A549 (cell line): ENCODE measurements at regions not wholly inside any gene's neighbourhood (a gene's known extent, or its start where the extent isn't known, plus 50 kb on each side); places are given as distances from the start of the nearest gene placed in this dataset.
"Not testable (repeated sequence)": the region's sequence is repeated elsewhere in the genome, so short reads cannot be mapped to it uniquely, and the experiment has no call there.

Experiments used
- ATAC-seq, 2 experiments: fragments of 200-7000 bp in 1 of 2; fragments of >200 bp in 1 of 2; cut with Nextera tagmentation in 1 of 2; cut with Tn5 transposase in 1 of 2; 3 replicates each; pipeline versions ENCODE4 v1.8.0 to v1.9.1; 2018 to 2020; ENCODE audit warnings: mild to moderate bottlenecking in 1 of 2, moderate library complexity in 1 of 2
- CTCF ChIA-PET: fragments of 300-600 bp; sonication (Branson Sonifier 250); formaldehyde crosslinking; extraction: SDS; loops from one replicate; lab custom pipeline; 2021; ENCODE audit warnings: antibody characterized with exemption, inconsistent platforms; lab: Yijun Ruan, JAX
- POLR2A ChIA-PET: fragments of 350-600 bp; formaldehyde crosslinking; extraction: SDS; loops from one replicate; lab custom pipeline; 2021; ENCODE audit warnings: antibody characterized with exemption, inconsistent platforms; lab: Yijun Ruan, JAX
- DNase-seq, 2 experiments: peaks; one replicate each; pipeline versions ENCODE4 v3.0.0 to v3.0.0-alpha.2; 2011 to 2016; ENCODE audit warnings: low read depth in 1 of 2, low spot score in 1 of 2
- FAIRE-seq: peaks from 2 replicates; lab custom pipeline; 2011; peaks lifted over from hg19 to GRCh38; lab: Jason Lieb, UNC
- H3K27ac ChIP-seq, 2 experiments: fragments of >200 bp; sonication (Bioruptor Twin); formaldehyde crosslinking; 3 replicates each; pipeline ENCODE4 v1.5.1; 2016 to 2017
- H3K4me1 ChIP-seq: fragments of >200 bp; sonication (Bioruptor Twin); formaldehyde crosslinking; 3 replicates; pipeline ENCODE4 v1.6.1; 2016
- H3K4me2 ChIP-seq: fragments of >200 bp; sonication (Bioruptor Twin); formaldehyde crosslinking; 3 replicates; pipeline ENCODE4 v1.6.1; 2016
- H3K4me3 ChIP-seq: fragments of >200 bp; sonication (Bioruptor Twin); formaldehyde crosslinking; 3 replicates; pipeline ENCODE4 v1.5.1; 2016
- H3K9me3 ChIP-seq: fragments of >200 bp; sonication (Bioruptor Twin); formaldehyde crosslinking; 3 replicates; pipeline ENCODE4 v1.6.1; 2016
- EHMT2 ChIP-seq: fragments of 200-600 bp; sonication (generic); IDR thresholded peaks from 2 replicates; pipeline ENCODE4 v1.6.1; 2016; ENCODE audit warnings: antibody characterized with exemption, low read depth, mild to moderate bottlenecking, moderate library complexity
- HMGXB4 ChIP-seq: fragments of 250-450 bp; sonication (Bioruptor Pico); IDR thresholded peaks from 2 replicates; pipeline ENCODE4 v1.5.0; 2021; ENCODE audit warnings: mild to moderate bottlenecking, moderate library complexity, borderline replicate concordance
- HOXA7 ChIP-seq: fragments of 250-450 bp; sonication (Bioruptor Pico); IDR thresholded peaks from 2 replicates; pipeline ENCODE4 v1.5.0; 2020; ENCODE audit warnings: mild to moderate bottlenecking, moderate library complexity
- KDM1A ChIP-seq: fragments of 200-600 bp; sonication (generic); IDR thresholded peaks from 2 replicates; pipeline ENCODE4 v1.6.1; 2016; ENCODE audit warnings: low read depth, mild to moderate bottlenecking
- KDM5A ChIP-seq: fragments of 200-600 bp; sonication (generic); IDR thresholded peaks from 2 replicates; pipeline ENCODE4 v1.6.1; 2016; ENCODE audit warnings: antibody characterized with exemption, mild to moderate bottlenecking
- MAZ ChIP-seq: fragments of 150-350 bp; IDR thresholded peaks from 2 replicates; pipeline ENCODE4 v1.6.1; 2014; ENCODE audit warnings: antibody characterized with exemption, low read depth, low read length, borderline replicate concordance
- MYC ChIP-seq: IDR thresholded peaks from 2 replicates; pipeline ENCODE4 v1.6.1; 2012; ENCODE audit warnings: mild to moderate bottlenecking, inconsistent platforms, low read length, improper control_type of control experiment, borderline replicate concordance
- NPAS2 ChIP-seq: fragments of 250-450 bp; sonication (Bioruptor Pico); IDR thresholded peaks from 2 replicates; pipeline ENCODE4 v1.8.0; 2022; ENCODE audit warnings: mild to moderate bottlenecking, moderate library complexity, borderline replicate concordance
- NR3C1 ChIP-seq: fragments of >200 bp; sonication (Bioruptor Twin); formaldehyde crosslinking; IDR thresholded peaks from 3 replicates; pipeline ENCODE4 v1.6.1; 2017
- PHF8 ChIP-seq: fragments of 200-600 bp; sonication (generic); IDR thresholded peaks from 2 replicates; pipeline ENCODE4 v1.6.1; 2016; ENCODE audit warnings: low read depth, mild to moderate bottlenecking, antibody characterized with exemption, moderate library complexity, borderline replicate concordance
- SMC3 ChIP-seq: fragments of >200 bp; sonication (Bioruptor Twin); formaldehyde crosslinking; IDR thresholded peaks from 3 replicates; pipeline ENCODE4 v1.6.1; 2018; ENCODE audit warnings: inconsistent platforms
- USF2 ChIP-seq: fragments of 450-650 bp; IDR thresholded peaks from 2 replicates; pipeline ENCODE4 v1.6.1; 2014; ENCODE audit warnings: antibody characterized with exemption
- ZFP36 ChIP-seq: fragments of 450-650 bp; IDR thresholded peaks from 2 replicates; pipeline ENCODE4 v1.6.1; 2014; ENCODE audit warnings: borderline replicate concordance; ENCODE audit not compliant: partially characterized antibody
- ZNF302 ChIP-seq: fragments of 250-450 bp; sonication (Bioruptor Pico); IDR thresholded peaks from 2 replicates; pipeline ENCODE4 v1.9.0; 2021; ENCODE audit warnings: inconsistent platforms, mild to moderate bottlenecking, moderate library complexity
- WGBS: methylation state at CpG from one replicate; pipeline ENCODE4 v1.1.6; 2017; ENCODE audit errors: missing lambda C conversion rate; 5-methylcytosine and 5-hydroxymethylcytosine counted together
- small RNA-seq, 6 experiments: library from RNA; depleted of rRNA; stranded (forward); fragments of <200 nt; gene quantifications; one replicate each; pipeline ENCODE3, GENCODE V24; 2012
- TF ChIP-seq, protein P1 (sequence below): fragments of >200 bp; sonication (Bioruptor Twin); formaldehyde crosslinking; IDR thresholded peaks from 2 replicates; pipeline ENCODE4 v1.6.1; 2016

GRCh38 chr15:79144290-79144689 is 53.7 kb upstream of the RASGRF1 start:
- DNase-seq, ATAC-seq, H3K4me2 ChIP-seq, H3K4me1 ChIP-seq, H3K4me3 ChIP-seq, FAIRE-seq, POLR2A ChIA-PET, H3K27ac ChIP-seq: not testable (repeated sequence)
- WGBS = 0% methylated on average over 1 of the region's 1 CpG
- CTCF ChIA-PET = interaction anchor here (1.1 to 1.6 kb wide), 3 partner anchors 11 to 138 kb away, joined by 3 to 4 read pairs (median 3); no protein-coding TSS in a partner anchor
- TF ChIP-seq ZFP36 = peak; percentile 93
- peaks cover 49% of the 10 kb centered on the region for H3K9me3 ChIP-seq

- H3K4me3 ChIP-seq = no peak overlapping the region
- H3K4me1 ChIP-seq = no peaks in the 10 kb centered on the region
- ATAC-seq (no peak), FAIRE-seq (no peak), DNase-seq (no peak)
- no peak overlapping the region for H3K27ac ChIP-seq
- H3K4me2 ChIP-seq = no peak overlapping the region
- TF ChIP-seq PHF8 = no peak
- no peak for TF ChIP-seq EHMT2
- TF ChIP-seq ZNF302 = no peak
- TF ChIP-seq NR3C1 = no peak
- TF ChIP-seq USF2 = no peak
- no peak for TF ChIP-seq HOXA7 (CRISPR knock-in tag)
- no peak for TF ChIP-seq SMC3
- TF ChIP-seq, protein P1, sequence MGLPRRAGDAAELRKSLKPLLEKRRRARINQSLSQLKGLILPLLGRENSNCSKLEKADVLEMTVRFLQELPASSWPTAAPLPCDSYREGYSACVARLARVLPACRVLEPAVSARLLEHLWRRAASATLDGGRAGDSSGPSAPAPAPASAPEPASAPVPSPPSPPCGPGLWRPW = no peak
- TF ChIP-seq MYC = no peak
- TF ChIP-seq MAZ = no peak
- no peak for TF ChIP-seq NPAS2
- no peak for TF ChIP-seq KDM1A
- no peak for TF ChIP-seq HMGXB4
- TF ChIP-seq KDM5A = no peak
- H3K9me3 ChIP-seq = peaks cover 41% of the 10 kb centered on the region
- ChIA-PET CTCF (interaction anchor here (2.3 kb wide), 1 partner anchor 12 kb away, joined by 6 read pairs; no protein-coding TSS in a partner anchor), POLR2A (no interaction called here)
- WGBS = 3% methylated on average over 1 of the region's 1 CpG
Observed at GRCh38 chr15:79140846-79141570, 50.4 kb upstream of the RASGRF1 start.

Small RNA genes lying in the stretch of these regions (small RNA-seq; reads per million reads assigned to genes)
- gene MIR184 = 1.7 to 71.4 (median 13.2) reads per million in 6 experiments
